Renal cortex interstitium (tissue), 11 donors: ENCODE measurements at regions not wholly inside any gene's neighbourhood (a gene's known extent, or its start where the extent isn't known, plus 50 kb on each side); places are given as distances from the start of the nearest gene placed in this dataset.
"Not testable (repeated sequence)": the region's sequence is repeated elsewhere in the genome, so short reads cannot be mapped to it uniquely, and the experiment has no call there.

Experiments used
- DNase-seq, 11 donors: peaks; one replicate each; pipeline ENCODE4 v3.0.0-alpha.2; 2013; ENCODE audit warnings: low read depth in 9 of 11, low spot score in 4 of 11; ENCODE audit errors: extremely low read depth in 1 of 11

DNA sequence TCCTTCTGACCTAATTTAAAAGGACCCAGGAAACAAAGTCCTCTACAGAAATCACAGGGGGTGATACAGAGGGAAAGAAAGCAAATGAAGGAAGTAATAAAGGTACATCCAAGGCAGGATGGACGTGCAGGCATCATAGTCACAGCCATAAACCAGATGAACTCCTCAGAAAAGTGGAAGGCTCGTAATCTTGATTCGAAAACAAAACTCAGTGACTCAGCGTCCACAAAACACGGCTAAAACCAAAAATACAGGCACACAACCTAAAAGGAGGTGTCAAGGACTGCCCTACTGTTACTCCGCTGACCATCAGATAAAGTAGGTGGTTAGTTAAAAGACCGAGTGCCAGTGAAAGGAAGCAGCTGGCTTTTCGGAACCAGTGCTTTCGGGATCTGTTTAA lies 81.5 kb downstream of the TRIM69 start:
- not testable (repeated sequence) for DNase-seq

DNA sequence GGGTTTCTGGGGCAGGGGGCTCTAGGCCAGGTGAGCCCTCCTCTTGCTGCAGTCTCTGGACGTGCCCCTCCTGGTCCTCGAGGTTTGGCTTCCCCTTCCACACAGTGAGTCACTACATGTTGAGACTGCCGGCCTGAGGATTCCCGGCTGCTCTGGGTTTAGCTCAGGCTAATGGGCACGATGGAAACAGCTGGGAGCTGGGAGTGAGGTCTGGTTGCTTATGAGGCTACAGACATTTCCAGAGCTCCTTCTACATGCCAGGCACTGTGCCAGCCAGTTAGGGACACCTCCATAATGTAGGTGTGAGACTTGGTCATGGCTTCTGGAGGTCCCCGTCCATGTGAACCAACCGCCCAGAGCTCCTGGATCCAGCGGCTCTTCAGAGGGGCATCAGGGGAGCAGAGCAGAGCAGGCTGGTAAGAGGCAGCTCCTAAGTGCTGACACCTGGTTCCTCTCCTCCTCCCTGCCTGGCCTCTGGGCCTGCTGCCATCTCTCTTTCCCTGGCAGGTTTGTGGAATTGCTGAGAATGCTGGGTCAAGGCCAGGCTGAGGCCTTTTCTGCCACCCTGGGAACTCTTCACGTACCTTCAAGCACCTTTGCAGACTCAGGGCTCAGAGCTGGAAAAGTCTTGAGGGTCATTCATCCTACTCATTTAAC lies 83.1 kb downstream of the TRIM69 start:
- DNase-seq: not testable (repeated sequence)

DNA sequence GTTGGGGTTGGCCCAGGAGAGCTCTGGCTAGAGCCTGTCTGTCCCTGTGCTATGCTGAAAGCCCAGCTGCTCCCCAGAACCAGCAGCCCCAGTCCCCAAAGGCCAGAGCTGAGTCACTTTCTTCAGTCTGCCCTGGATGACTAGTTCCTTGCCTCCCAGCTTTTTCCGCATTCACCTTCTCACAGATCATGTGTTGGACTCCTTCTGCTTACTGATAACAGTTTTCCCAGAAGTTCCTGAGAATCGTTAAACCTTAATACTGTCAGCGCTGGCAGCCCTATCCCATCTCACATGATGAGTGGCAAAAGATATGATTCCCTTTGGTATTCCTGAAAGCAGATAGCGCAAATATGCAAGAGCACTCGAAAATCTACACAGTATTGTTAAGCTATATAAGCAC lies 84.2 kb downstream of the TRIM69 start:
- DNase-seq: not testable (repeated sequence)

DNA sequence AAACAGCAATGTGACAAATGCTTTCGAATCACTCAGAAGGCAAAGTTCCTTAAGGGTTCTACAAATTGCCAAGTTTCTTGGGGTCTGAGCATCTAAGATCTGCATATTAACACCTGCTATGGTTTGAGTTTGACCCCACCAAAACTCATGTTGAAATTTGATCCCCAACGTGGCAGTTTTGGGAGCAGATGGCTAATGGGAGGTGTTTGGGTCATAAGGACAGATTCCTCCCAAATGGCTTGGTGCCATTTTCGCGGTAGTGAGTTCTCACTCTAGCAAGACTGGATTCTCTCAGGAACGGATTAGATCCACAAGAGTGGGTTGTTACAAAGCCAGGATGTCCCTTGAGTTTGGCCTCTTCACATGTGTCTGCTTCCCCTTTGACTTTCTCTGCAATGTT lies 84.6 kb downstream of the TRIM69 start:
- not testable (repeated sequence) for DNase-seq

- DNase-seq: not testable (repeated sequence)
These were observed 88.2 kb downstream of the TRIM69 start for GRCh38 chr15:44824277-44825145.

DNA sequence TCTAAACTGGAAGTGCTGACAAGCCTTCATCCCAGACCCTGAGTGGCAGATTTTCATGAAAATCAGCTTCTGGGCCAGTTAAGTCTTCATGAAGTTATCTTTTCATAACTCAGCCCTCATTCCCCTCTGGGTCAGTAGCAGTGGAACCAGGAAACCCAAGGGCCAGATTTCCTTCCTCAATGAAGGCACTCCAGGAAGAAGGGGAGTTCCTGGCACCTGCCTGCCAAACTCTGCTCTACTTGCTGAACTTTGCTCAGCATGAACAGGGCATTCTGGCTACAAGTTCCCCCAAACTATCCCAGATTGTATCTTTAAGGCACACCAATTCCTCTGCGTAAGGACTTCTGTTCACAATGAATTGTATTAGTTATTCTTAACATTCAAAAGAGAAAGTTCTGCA lies 90.3 kb downstream of the TRIM69 start:
- not testable (repeated sequence) for DNase-seq

DNA sequence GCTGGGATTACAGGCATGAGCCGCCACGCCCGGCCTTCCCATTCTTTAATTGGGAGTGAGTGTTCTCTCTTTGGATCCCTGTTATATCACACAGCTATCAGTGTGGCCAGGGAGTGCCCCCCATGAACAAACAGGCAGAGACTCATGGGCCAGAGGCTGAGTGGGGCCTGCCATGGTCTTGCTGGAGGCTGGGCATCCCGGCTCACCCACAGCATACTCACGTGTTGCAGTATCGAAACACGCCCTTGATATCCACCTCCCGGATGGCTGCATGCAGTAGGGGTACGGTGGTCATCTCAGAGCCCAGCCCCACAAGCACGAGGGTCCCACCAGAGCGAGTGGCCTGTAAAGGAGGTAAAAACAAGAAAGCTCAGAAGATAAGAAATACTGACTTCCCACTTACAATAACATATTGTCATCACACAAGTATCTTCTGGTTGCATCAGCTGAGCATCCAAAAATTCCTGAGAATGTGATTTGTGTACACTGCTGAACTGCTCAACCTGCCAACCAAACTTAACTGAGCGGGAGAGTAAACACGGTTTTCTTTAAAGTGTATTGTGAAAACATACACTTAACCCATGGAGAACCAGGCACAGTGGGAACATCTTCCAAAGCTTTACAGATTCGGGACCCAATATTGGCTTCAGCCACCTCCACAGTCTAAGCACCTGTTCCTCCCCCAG lies 92.0 kb downstream of the TRIM69 start:
- DNase-seq: not testable (repeated sequence)

GRCh38 chr15:44829150-44829549 lies 92.8 kb downstream of the TRIM69 start:
- DNase-seq: not testable (repeated sequence)

DNA sequence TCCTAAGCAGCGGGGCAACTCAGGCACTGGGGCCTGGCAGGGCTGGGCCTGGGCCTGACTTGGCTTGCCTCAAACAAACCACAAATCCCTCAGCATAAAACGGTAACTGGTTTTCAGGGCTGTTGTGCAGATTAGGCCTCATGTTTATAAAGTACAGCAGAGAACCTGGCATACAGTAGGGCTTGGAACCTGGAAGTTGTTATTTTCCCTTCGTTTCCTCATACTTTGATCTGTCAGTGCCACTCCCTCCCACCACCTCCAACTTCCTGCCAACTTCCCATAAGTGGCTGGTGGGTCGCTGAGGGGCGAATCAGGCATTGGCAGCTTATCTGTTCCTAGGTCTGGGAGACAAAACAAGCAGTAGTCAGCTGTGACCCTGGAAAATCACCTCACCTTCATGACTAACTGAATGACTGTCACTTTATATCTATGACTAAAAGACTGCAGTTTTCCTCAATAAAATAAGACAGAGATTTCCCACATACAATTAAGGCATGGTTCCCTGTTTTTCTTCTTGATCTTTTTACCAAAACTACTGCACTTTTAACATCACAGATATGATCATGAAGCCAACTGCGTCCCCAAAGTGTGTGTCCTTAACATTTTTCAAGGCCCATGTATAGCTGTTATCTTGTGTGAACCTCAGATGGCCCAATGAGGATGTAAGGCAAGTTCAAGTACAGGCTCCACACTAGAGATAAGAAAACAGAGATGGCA lies 94.5 kb downstream of the TRIM69 start:
- not testable (repeated sequence) for DNase-seq

DNA sequence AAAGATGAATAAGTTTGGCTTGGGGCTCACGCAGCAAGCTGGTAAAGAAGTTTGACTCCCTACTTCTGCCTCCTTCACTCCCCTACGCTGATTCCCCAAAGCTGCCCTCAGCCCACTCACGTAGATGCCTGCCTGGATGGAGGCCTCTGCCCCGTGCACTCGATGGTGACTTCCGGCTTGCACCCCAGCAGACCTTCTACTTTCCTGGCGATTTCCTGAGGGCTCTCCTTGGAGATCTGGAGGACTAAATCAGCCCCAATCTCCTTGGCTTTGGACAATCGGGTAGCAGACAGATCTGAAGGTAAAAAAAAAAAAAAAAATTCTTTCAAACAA lies 95.0 kb downstream of the TRIM69 start:
- not testable (repeated sequence) for DNase-seq

- not testable (repeated sequence) for DNase-seq
These were observed 95.8 kb downstream of the TRIM69 start for GRCh38 chr15:44832133-44832532.

GRCh38 chr15:44833081-44833480 lies 96.8 kb downstream of the TRIM69 start:
- DNase-seq: not testable (repeated sequence)

- not testable (repeated sequence) for DNase-seq
These were observed 97.4 kb downstream of the TRIM69 start for GRCh38 chr15:44833761-44834160.

DNA sequence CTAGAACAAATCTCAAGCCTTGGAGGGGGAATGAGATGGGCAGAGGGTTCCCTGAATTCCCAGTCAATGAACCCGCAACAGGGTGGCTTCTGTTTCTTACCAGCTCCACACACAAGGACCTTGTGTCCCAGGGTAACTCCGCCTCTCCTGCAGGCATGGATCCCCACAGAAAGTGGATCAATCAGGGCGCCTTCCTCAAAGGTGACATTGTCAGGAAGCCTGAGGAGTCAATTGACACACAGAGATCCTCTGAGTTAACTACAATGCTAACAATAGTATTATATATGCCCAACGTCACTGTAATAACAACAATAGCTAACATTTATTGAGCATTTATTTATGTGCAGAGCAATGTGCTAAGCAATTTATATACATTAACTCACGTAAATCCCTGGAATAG lies 98.8 kb downstream of the TRIM69 start:
- DNase-seq: not testable (repeated sequence)

GRCh38 chr15:44836094-44836493 lies 99.8 kb downstream of the TRIM69 start:
- no peak for DNase-seq

GRCh38 chr15:44838929-44839328 lies 102.6 kb downstream of the TRIM69 start:
- DNase-seq: not testable (repeated sequence)

GRCh38 chr15:44841762-44842161 lies 105.4 kb downstream of the TRIM69 start:
- not testable (repeated sequence) for DNase-seq

DNA sequence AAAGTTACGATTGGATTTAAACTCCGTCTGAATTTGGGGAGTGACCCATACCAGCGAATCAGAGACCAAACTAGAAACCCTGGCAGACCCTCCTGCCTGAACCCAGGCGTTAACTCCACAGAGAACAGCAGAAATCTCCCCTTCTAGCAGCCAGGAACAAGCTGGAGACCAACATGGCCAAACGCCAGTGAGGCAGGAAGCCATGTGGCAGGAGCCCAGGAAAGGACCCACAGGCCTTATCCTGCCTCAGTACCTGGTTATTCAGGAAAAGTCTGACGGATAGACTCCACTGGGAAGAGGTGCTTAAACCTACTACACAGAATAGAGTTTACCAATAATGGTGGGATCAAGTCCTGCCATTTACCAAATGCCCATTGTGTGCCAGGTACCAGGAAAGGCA lies 106.6 kb downstream of the TRIM69 start:
- DNase-seq: not testable (repeated sequence)

DNA sequence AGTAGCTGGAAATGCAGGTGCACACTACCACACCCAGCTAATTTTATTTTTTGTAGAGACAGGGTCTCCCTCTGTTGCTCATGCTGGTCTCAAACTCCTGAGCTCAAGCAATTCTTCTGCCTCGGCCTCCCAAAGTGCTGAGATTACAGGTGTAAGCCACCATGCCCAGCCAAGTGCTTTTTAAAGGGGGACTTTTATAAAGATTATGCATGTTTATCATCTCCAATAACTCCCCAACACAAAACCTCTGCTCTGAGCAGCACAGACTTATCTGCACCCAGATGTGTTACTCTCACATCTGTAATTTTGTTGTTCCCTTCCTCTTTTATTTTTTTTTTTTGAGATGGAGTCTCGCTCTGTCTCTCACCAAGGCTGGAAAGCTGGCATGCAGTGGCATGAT lies 108.6 kb downstream of the TRIM69 start:
- DNase-seq: not testable (repeated sequence)
